ENCODE measurements at regions not wholly inside any gene's neighbourhood (a gene's known extent, or its start where the extent isn't known, plus 50 kb on each side); places are given as distances from the start of the nearest gene placed in this dataset.

- no peak overlapping the region for H2AK5ac ChIP-seq (ENCODE audit: low read depth, low read length)
Measured at GRCh38 chr18:77199707-77200106, 49.9 kb upstream of the GALR1 start.

More at GRCh38 chr18:77199707-77200106, 49.9 kb upstream of the GALR1 start:
- no peaks in the 10 kb centered on the region for H3K79me1 ChIP-seq (ENCODE audit: low read depth, low read length)
- no peak overlapping the region for H3K4me2 ChIP-seq (ENCODE audit: insufficient read depth, low read length, poor library complexity, severe bottlenecking)
- H3K14ac ChIP-seq (ENCODE audit: low read length), result no peak overlapping the region
- no peak overlapping the region for H3K23ac ChIP-seq (ENCODE audit: low read depth, low read length, poor library complexity)
- H3K27ac ChIP-seq (replicated peaks; ENCODE audit: low read length), result no peak overlapping the region
- H3K18ac ChIP-seq (ENCODE audit: low read length), result no peak overlapping the region
- no peaks in the 10 kb centered on the region for H3K27me3 ChIP-seq (ENCODE audit: control insufficient read depth in 3 of 3, insufficient read depth in 3 of 3, low read depth in 1 of 3, low read length in 3 of 3)
- no peak overlapping the region for H4K8ac ChIP-seq (ENCODE audit: low read depth, low read length)
- H2AFZ ChIP-seq (ENCODE audit: low read length), result no peak overlapping the region
- H3K4ac ChIP-seq (ENCODE audit: low read length), result no peak overlapping the region
- H2BK5ac ChIP-seq (ENCODE audit: low read length), result no peak overlapping the region
- no peak overlapping the region for H2BK120ac ChIP-seq (ENCODE audit: low read depth, low read length)
- no peaks in the 10 kb centered on the region for H3K36me3 ChIP-seq (replicated peaks in 1 of 2; ENCODE audit: control insufficient read depth in 2 of 2, insufficient read depth in 2 of 2, low read length in 2 of 2)
- H2BK15ac ChIP-seq (ENCODE audit: low read length), result no peak overlapping the region
- no peak overlapping the region for H3K9ac ChIP-seq (ENCODE audit: low read depth, low read length, poor library complexity)
- no peaks in the 10 kb centered on the region for H3K4me1 ChIP-seq (ENCODE audit: control insufficient read depth in 2 of 2, insufficient read depth in 1 of 2, low read depth in 1 of 2, low read length in 2 of 2)
- H3K4me3 ChIP-seq (ENCODE audit: low read length in 2 of 2), result no peak overlapping the region
- no peaks in the 10 kb centered on the region for H3K9me3 ChIP-seq (replicated peaks in 1 of 2; ENCODE audit: control insufficient read depth in 2 of 2, insufficient read depth in 1 of 2, low read depth in 1 of 2, low read length in 2 of 2)
- no peak overlapping the region for H2BK12ac ChIP-seq (ENCODE audit: low read length)
- H4K91ac ChIP-seq (ENCODE audit: low read depth, low read length, poor library complexity), result no peak overlapping the region
- DNase-seq (ENCODE audit: low spot score), result no peak
